ENCODE measurements at regions not wholly inside any gene's neighbourhood (a gene's known extent, or its start where the extent isn't known, plus 50 kb on each side); places are given as distances from the start of the nearest gene placed in this dataset.

DNA sequence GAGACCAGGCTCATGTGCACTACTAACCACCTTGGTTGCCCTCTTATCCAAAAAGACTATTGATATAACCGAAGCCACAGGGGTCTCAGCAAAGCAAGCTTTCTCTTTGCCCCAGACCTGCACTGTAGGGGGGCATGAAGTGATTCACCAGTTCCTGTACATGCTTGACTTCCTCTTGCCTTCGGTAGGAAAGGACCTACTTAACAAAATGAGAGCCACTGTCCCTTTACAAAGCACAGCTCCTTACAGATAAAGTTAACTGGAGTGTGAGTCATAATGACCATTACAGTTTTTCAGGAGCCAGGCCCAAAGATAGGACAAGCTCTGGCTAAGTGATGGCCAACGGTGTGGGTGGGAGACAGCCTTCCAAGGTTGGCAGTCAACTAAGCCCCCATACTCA is 622.0 kb upstream of the TSPY4 start:
- ChIA-PET CTCF (no interaction called here), POLR2A (no interaction called here)
- TF ChIP-seq, protein P1, sequence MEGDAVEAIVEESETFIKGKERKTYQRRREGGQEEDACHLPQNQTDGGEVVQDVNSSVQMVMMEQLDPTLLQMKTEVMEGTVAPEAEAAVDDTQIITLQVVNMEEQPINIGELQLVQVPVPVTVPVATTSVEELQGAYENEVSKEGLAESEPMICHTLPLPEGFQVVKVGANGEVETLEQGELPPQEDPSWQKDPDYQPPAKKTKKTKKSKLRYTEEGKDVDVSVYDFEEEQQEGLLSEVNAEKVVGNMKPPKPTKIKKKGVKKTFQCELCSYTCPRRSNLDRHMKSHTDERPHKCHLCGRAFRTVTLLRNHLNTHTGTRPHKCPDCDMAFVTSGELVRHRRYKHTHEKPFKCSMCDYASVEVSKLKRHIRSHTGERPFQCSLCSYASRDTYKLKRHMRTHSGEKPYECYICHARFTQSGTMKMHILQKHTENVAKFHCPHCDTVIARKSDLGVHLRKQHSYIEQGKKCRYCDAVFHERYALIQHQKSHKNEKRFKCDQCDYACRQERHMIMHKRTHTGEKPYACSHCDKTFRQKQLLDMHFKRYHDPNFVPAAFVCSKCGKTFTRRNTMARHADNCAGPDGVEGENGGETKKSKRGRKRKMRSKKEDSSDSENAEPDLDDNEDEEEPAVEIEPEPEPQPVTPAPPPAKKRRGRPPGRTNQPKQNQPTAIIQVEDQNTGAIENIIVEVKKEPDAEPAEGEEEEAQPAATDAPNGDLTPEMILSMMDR (IDR thresholded peaks at IDR 0.05; ENCODE audit: control extremely low read depth, extremely low read depth, low read depth, missing control alignments): no peak
- no peak for DNase-seq (ENCODE audit: extremely low spot score)

DNA sequence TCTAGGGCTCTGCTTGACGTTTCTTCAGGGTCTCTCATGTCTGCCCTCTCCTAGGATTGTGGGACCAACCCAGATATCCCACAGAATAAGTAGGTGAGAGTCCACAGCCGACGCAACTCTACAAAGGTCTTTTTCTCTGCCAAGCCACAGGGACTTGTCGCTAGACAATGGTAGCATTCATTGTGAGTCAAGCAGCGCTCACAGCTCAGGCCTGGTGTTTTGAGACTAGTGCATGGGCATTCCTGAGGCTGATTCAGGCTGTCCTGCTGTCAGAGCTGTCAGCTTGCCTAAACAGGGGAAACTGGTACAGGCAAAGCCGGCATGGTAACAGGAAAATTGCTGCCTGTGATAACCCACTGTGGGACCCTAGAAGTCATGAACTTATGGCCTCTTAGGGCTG is 610.6 kb upstream of the TSPY4 start:
- CTCF ChIA-PET: no interaction called here
- POLR2A ChIA-PET: no interaction called here
- DNase-seq (ENCODE audit: extremely low spot score): no peak
- TF ChIP-seq, protein P1 (IDR thresholded peaks at IDR 0.05; ENCODE audit: control extremely low read depth, extremely low read depth, low read depth, missing control alignments): no peak

DNA sequence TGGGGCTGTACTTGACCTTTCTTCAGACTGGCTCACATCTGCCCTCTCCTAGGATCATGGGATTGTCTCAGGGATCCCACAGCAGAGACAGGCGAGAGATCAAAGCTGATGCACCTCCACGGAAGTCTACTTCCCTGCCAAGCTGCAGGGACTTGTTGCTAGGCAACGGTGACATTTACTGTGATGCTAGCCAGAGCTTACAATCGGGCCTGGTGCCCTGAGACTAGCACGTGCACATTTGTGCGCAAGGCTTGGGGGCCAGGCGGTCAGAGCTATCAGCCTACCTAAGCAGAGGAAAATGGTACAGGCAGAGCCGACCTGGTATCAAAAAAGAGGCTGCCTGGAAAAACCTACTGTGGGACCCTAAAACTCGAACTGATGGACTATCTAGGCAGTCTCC is 607.3 kb upstream of the TSPY4 start:
- ChIA-PET CTCF (no interaction called here), POLR2A (no interaction called here)
- TF ChIP-seq, protein P1 (IDR thresholded peaks at IDR 0.05; ENCODE audit: control extremely low read depth, extremely low read depth, low read depth, missing control alignments): no peak
- no peak for DNase-seq (ENCODE audit: extremely low spot score)

DNA sequence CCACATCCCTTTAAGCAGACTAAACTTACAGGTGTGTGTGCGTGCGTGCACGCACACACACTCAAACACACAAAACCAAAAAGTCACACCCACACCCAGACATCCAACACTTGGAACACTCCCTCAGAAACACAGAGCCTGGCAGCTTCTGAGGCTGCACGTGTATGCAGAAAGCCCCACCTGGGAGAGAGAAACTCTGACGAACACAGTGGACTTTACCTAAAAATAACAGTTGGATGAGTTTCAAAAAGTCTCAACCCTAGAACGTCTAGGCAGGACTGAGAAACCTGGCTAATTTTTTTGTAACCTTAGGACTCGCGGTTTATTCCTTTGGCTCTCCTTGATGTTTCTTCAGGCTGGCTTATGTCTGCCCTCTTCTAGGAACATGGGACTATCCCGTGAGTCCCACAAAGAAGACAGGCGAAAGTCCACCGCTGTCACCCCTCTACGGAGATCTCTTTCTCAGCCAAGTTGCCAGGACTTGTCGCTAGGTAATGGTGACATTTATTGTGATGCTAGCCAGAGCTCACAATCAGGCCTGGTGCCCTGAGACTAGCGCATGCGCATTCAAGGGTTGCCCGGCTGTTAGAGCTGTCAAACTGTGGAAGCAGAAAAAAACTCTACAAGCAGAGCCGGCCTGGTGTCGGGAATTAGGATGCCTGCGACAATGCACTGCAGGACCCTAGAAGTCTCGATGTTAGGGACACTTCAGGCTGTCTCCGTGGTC is 595.8 kb upstream of the TSPY4 start:
- ChIA-PET POLR2A (no interaction called here), CTCF (no interaction called here)
- DNase-seq (ENCODE audit: extremely low spot score): no peak
- TF ChIP-seq, protein P1 (IDR thresholded peaks at IDR 0.05; ENCODE audit: control extremely low read depth, extremely low read depth, low read depth, missing control alignments): no peak

DNA sequence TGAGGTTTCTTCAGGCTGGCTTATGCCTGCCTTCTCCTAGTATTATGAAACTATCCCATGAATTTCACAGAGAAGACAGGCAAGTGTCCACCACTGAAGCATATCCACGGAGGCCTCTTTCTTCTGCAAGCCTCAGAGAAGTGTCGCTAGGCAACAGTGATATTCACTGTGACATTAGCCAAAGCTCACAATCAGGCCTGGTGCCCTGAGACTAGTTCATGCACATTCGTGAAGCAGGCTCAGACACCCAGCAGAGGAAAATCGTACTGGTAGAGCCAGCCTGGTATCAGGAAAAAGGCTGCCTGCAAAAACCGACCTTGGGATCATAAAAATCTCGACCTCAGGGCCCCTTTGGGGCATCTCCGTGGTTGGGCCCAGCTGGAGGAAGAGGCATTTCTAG is 573.1 kb upstream of the TSPY4 start:
- no peak for DNase-seq (ENCODE audit: extremely low spot score)
- ChIA-PET CTCF (no interaction called here), POLR2A (no interaction called here)
- TF ChIP-seq, protein P1 (IDR thresholded peaks at IDR 0.05; ENCODE audit: control extremely low read depth, extremely low read depth, low read depth, missing control alignments): no peak

DNA sequence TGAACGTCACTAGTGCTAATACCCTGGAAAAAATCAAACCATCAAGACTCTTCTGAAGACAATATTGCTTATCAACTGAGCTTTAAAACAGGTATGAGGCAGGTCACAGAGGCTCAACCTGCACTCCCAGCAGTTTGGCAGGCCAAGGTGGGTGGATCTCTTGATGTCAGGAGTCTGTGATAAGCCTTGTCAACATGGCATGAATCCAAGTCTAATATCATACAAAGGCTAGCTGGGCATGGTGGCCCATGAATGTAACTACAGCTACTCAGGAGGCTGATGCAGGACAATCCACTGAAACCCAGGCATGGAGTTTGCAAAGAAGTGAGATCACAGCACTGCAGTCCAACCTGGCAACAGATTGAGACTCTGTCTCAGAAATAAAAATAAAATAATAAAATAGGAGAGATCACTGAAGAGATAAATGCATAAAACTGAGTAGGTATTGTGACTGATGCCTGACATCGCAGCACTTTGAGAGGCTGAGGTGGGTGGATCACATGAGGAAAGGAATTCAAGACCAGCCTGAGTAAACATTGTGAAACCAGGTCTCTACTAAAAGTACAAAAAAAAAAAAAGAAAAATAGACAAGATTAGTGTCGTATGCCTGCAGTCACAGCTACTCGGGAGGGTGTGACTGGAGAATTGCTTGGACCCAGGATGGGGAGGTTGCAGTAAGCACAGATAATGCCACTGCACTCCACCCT is 555.9 kb upstream of the TSPY4 start:
- DNase-seq (ENCODE audit: extremely low spot score): no peak

More for the DNA sequence above, 555.9 kb upstream of the TSPY4 start:
- ChIA-PET POLR2A (no interaction called here), CTCF (no interaction called here)
- TF ChIP-seq, protein P1 (IDR thresholded peaks at IDR 0.05; ENCODE audit: control extremely low read depth, extremely low read depth, low read depth, missing control alignments): no peak

Measured in GM10248 (cell line).